ENCODE measurements at regions not wholly inside any gene's neighbourhood (a gene's known extent, or its start where the extent isn't known, plus 50 kb on each side); places are given as distances from the start of the nearest gene placed in this dataset.

GRCh38 chr3:116821371-116821770 is 111.8 kb downstream of the TUSC7 start:
- TF ChIP-seq POU6F1 (CRISPR knock-in tag; IDR thresholded peaks at IDR 0.05; ENCODE audit: borderline replicate concordance, low read depth) (no peak), PATZ1 (CRISPR knock-in tag; IDR thresholded peaks at IDR 0.05; ENCODE audit: borderline replicate concordance) (no peak), RARB (CRISPR knock-in tag; IDR thresholded peaks at IDR 0.05) (no peak), ARNTL (CRISPR knock-in tag; IDR thresholded peaks at IDR 0.05; ENCODE audit: borderline replicate concordance, low read depth) (no peak), ZNF70 (CRISPR knock-in tag; IDR thresholded peaks at IDR 0.05) (no peak)

Measured in SK-N-SH treated with all-trans-retinoic acid at 6 μM for 48 hours (cell line).